ENCODE measurements at regions not wholly inside any gene's neighbourhood (a gene's known extent, or its start where the extent isn't known, plus 50 kb on each side); places are given as distances from the start of the nearest gene placed in this dataset.
"Not testable (repeated sequence)": the region's sequence is repeated elsewhere in the genome, so short reads cannot be mapped to it uniquely, and the experiment has no call there.

- intact Hi-C loops (cut with DNase I), result loop anchor here in 1 of 2 donors (5.0 kb wide), 1 partner anchor 740 kb away; no protein-coding TSS in a partner anchor
- DNase-seq (ENCODE audit: low spot score), result no peak
Measured at GRCh38 chr13:104632736-104633135, 1566.5 kb upstream of the SLC10A2 start.

GRCh38 chr13:104625201-104625600, 1559.0 kb upstream of the SLC10A2 start:
- intact Hi-C loops (cut with DNase I), result no loop called here
- DNase-seq (ENCODE audit: low spot score), result no peak

- intact Hi-C loops (cut with DNase I), result no loop called here
- no peak for DNase-seq (ENCODE audit: low spot score)
Measured at GRCh38 chr13:104616990-104617389, 1550.8 kb upstream of the SLC10A2 start.

GRCh38 chr13:104614361-104615145, 1548.3 kb upstream of the SLC10A2 start:
- no peak for DNase-seq (ENCODE audit: low spot score)
- intact Hi-C loops (cut with DNase I), result no loop called here

- DNase-seq (ENCODE audit: low spot score), result no peak
Measured at GRCh38 chr13:104608331-104608730, 1542.1 kb upstream of the SLC10A2 start.

GRCh38 chr13:104605435-104605834, 1539.2 kb upstream of the SLC10A2 start:
- DNase-seq (ENCODE audit: low spot score); intact Hi-C loops (cut with DNase I): not testable (repeated sequence)

More at GRCh38 chr13:104608331-104608730, 1542.1 kb upstream of the SLC10A2 start:
- intact Hi-C loops (cut with DNase I), result no loop called here

- DNase-seq (ENCODE audit: low spot score), result no peak
- intact Hi-C loops (cut with DNase I), result no loop called here
Measured at GRCh38 chr13:104597546-104598180, 1531.4 kb upstream of the SLC10A2 start.

- no peak for DNase-seq (ENCODE audit: low spot score)
- intact Hi-C loops (cut with DNase I), result no loop called here
Measured at GRCh38 chr13:104595511-104595910, 1529.3 kb upstream of the SLC10A2 start.

- DNase-seq (ENCODE audit: low spot score), result no peak
- intact Hi-C loops (cut with DNase I), result no loop called here
Measured at GRCh38 chr13:104594806-104595205, 1528.6 kb upstream of the SLC10A2 start.

- intact Hi-C loops (cut with DNase I), result no loop called here
- no peak for DNase-seq (ENCODE audit: low spot score)
Measured at GRCh38 chr13:104593693-104594092, 1527.5 kb upstream of the SLC10A2 start.

- no peak for DNase-seq (ENCODE audit: low spot score)
- intact Hi-C loops (cut with DNase I), result no loop called here
Measured at GRCh38 chr13:104593251-104593576, 1527.0 kb upstream of the SLC10A2 start.

GRCh38 chr13:104592545-104593250, 1526.5 kb upstream of the SLC10A2 start:
- intact Hi-C loops (cut with DNase I), result no loop called here
- no peak for DNase-seq (ENCODE audit: low spot score)

- intact Hi-C loops (cut with DNase I), result no loop called here
- no peak for DNase-seq (ENCODE audit: low spot score)
Measured at GRCh38 chr13:104592127-104592526, 1525.9 kb upstream of the SLC10A2 start.

- no peak for DNase-seq (ENCODE audit: low spot score)
- intact Hi-C loops (cut with DNase I), result no loop called here
Measured at GRCh38 chr13:104586051-104586746, 1520.0 kb upstream of the SLC10A2 start.

GRCh38 chr13:104584481-104584880, 1518.3 kb upstream of the SLC10A2 start:
- no peak for DNase-seq (ENCODE audit: low spot score)

GRCh38 chr13:104580931-104581330, 1514.7 kb upstream of the SLC10A2 start:
- no peak for DNase-seq (ENCODE audit: low spot score)
- intact Hi-C loops (cut with DNase I), result no loop called here

More at GRCh38 chr13:104584481-104584880, 1518.3 kb upstream of the SLC10A2 start:
- intact Hi-C loops (cut with DNase I), result no loop called here

GRCh38 chr13:104577071-104577815, 1511.0 kb upstream of the SLC10A2 start:
- intact Hi-C loops (cut with DNase I), result no loop called here
- DNase-seq (ENCODE audit: low spot score), result no peak

GRCh38 chr13:104571893-104572229, 1505.6 kb upstream of the SLC10A2 start:
- DNase-seq (ENCODE audit: low spot score), result no peak
- intact Hi-C loops (cut with DNase I), result no loop called here

Measured in posterior vena cava (tissue), 2 donors.